Activated CD4-positive, CD25-positive, alpha-beta regulatory T cell treated with anti-CD3 and anti-CD28 coated beads, Interleukin-2, amount 50 U/mL, for 24 hours (primary cell): ENCODE measurements at regions not wholly inside any gene's neighbourhood (a gene's known extent, or its start where the extent isn't known, plus 50 kb on each side); places are given as distances from the start of the nearest gene placed in this dataset.

Source experiments
- ATAC-seq, 2 donors: fragments of 150-1000 bp; cut with Tn5 transposase; one replicate each; pipeline ENCODE4 v1.10.0; 2021; ENCODE audit warnings: mild to moderate bottlenecking in 1 of 2, moderate library complexity in 1 of 2

DNA sequence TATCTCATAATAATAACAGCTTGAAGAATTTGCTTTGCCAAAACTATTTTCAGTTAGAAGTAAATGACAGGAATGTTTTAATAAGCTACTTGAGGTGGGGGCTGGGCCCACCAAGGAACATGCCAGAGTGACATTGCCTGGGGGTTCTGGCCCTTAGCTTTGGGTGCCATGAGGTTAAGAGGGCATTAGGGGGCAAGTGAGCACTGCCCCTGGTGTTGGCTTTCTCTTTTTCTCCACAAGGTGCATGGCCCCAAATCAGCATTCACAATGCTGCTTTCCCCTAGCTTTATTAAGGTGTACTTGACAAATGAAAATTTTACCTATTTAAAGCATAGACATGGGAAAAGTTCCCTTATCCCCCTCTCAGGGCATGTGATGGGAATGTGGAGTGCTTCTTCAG is 305.4 kb downstream of the TENT4A start:
- ATAC-seq: no peak

DNA sequence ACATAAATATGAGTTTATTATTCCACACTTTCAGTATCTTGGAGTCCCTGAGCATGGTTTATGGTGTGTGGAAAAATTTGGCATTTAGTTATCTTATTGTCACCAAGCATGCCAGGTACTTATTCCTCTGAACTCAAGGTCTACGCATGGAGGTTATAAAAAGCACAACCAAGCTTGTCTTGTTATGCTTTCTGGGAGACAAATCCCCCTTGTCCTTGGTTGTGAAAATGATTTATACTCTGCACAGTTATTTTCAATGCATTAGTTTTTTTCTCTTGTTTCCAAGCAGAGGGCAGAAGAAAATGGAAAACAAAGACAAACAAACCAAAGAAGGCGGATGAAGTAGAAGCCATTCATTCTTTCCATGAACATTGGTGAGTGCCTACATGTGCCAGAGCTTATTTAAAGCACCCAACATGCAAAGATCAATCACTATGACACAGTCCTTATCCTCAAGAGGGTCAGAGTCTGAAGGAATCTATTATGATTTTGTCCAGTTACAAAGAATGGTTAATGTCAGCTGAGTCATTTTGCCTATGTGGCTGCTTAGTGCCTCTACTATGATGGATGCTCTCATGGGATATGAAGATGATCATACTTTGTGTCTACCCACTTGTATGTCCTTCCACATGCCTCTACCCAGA is 323.1 kb downstream of the TENT4A start:
- ATAC-seq: no peak

- no peak for ATAC-seq
These were observed 325.8 kb downstream of the TENT4A start for GRCh38 chr5:7039074-7039473.

DNA sequence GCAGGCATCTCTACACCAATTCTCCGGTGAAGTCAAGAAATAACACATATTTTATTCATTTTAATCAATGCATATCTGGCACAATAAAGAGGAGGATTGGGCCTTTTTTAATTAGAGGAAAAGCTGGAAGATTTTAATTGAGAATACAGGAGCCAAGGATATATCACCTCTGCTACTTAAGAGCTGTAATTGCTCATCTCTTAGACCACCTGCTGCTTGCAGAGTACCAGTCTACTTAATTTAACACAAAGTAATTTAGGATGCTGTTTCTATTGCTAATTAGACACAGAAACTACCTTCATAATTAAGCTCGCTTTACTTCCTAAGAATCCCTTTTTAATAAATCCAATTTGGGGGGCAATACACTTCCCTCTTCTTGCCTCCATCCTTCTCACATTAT is 326.9 kb downstream of the TENT4A start:
- ATAC-seq: no peak

- ATAC-seq: no peak
These were observed 330.6 kb downstream of the TENT4A start for GRCh38 chr5:7043797-7044196.

- ATAC-seq: no peak
These were observed 334.5 kb downstream of the TENT4A start for GRCh38 chr5:7047511-7048261.

- no peak for ATAC-seq
These were observed 337.8 kb downstream of the TENT4A start for GRCh38 chr5:7050986-7051385.

GRCh38 chr5:7053125-7053524 is 339.9 kb downstream of the TENT4A start:
- no peak for ATAC-seq

- ATAC-seq: no peak
These were observed 340.4 kb downstream of the TENT4A start for GRCh38 chr5:7053528-7054209.

GRCh38 chr5:7066471-7067235 is 329.3 kb upstream of the ADCY2 start:
- no peak for ATAC-seq

- ATAC-seq: no peak
These were observed 327.8 kb upstream of the ADCY2 start for GRCh38 chr5:7068156-7068555.

DNA sequence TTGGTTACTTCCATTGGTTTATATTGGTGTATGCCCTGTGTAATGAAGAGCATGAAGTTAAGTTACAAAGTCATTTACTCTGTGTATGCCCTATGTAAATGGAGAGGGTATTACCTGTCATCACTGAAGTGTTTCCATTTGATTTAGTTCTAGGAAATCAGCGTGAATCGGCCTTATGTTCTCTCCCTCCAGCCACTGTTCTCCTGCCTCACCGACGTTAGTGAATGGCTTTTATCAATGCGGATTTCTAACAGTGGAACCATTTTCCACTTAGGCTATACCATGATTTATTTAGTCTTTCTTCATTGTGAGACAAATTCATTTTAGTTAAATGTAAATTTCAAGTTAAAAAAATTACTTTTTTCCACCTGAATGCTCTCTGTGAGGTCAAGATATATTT is 327.0 kb upstream of the ADCY2 start:
- ATAC-seq: no peak

GRCh38 chr5:7072188-7072587 is 323.8 kb upstream of the ADCY2 start:
- ATAC-seq: no peak

GRCh38 chr5:7073666-7074065 is 322.3 kb upstream of the ADCY2 start:
- no peak for ATAC-seq

DNA sequence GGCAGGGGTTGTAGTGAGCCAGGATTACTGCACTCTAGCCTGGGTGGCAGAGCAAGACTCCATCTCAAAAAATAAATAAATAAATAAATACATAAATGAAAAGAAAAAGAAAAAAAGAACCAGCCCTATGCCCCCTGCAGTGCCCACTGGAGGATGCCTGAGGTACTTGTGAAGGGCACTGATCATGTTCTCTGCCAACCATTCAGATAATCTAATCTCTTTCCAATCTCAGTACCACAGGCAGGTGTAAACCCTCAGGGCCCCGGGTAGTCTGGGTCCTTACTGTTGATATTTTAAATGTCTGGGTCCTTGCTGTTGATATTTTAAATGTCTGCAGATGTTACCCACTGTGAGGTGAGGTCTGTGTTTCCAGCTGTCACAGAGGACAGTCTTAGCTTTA is 321.8 kb upstream of the ADCY2 start:
- no peak for ATAC-seq

GRCh38 chr5:7075470-7075869 is 320.5 kb upstream of the ADCY2 start:
- no peak for ATAC-seq

DNA sequence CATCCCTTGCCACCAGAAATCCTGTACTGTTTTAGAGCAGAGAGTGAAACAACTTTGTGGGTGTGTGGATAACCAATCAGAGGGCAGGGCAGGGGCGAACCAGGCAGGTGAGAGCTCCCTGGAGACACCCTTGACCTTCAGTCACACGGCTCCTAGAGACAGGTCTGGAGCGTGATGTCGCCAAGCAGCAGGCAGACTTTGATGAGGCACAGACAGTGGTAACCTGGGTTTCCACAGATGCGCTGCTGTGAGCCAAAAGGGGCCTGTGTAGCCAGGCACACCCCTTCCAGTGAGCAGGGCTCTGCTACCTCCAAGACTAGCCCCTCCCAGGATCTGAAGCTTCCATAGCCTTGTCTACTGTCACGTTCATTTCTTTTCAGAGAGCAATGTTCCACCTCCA is 317.8 kb upstream of the ADCY2 start:
- no peak for ATAC-seq

- no peak for ATAC-seq
These were observed 317.0 kb upstream of the ADCY2 start for GRCh38 chr5:7078901-7079300.

DNA sequence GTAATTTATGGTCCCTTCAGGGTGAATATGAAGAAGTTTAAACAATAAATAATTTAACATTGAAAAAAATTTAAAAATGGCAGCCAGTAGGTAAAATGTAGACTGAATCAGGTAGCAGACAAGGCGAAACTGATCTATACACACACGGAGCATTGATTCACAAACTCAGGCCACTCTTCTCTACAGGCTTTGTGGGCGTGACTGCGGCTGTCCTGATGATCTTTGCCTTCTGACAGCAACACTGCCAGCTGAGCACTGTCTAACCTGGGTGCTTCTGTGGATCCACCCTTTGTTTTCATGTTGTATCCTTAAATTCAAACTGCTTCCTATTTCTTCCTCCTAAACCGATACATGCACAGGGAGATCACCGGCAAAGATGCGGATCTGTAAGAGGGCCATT is 315.4 kb upstream of the ADCY2 start:
- no peak for ATAC-seq

DNA sequence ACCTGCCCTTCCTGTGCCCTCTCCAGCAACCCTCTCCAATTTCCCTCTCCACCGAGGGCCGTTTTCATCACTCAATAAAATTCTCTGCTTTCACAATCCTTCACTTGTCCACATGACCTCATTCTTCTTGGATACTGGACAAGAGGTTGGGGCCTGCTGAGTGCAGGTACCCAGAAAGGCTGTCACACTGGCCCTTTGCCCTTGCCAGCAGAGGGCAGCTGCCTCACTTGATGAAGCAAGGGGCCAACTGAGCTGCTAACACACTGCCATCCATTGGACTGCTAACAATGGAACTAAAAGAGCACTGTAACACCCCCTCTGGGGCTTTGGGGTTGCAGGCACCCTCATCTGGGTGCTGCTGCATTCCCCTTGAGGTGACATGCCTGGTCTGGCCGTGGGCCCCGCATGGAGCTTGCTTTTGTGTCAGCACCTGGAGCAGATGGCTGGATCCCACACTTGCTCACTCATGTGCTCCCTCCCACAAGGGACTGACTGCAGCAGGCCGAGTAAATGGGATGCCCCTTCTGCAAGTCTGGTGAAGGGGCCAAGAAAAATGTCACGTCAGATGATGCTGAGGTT is 308.1 kb upstream of the ADCY2 start:
- ATAC-seq: no peak

GRCh38 chr5:7088849-7089248 is 307.1 kb upstream of the ADCY2 start:
- no peak for ATAC-seq

DNA sequence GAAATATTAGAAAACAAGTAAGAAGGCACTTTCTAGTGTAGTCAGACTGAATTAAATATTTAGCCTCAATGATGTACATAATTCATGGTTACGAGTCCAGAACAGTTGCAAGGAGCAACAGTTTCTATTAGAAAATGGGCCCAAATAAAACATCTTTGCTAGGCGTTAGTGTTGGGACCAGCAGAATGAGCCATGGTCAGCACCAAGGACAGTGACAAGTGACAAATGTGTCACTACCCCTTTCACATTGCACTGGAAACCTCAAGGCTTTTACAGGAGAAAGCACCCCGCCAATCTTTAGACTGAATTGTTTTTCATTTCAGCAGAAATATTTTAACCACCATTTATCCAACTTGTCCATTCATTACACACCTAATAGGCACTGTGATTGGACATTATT is 301.3 kb upstream of the ADCY2 start:
- ATAC-seq: no peak

DNA sequence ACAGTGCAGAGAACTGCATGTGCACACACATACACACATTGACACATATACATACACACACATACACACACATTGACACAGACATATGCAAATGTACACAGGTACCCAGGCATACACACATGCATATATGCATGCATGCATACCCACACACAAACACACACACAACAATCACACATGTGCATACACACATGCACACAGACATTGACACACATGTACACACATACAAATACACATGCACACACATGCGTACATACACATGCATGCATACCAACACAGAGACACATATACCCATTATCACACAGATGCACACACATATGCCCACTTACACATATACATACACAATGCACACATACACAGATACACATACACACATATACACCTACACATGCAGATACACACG is 299.6 kb upstream of the ADCY2 start:
- ATAC-seq: no peak
